Tibial nerve (tissue), 4 donors: ENCODE measurements at regions not wholly inside any gene's neighbourhood (a gene's known extent, or its start where the extent isn't known, plus 50 kb on each side); places are given as distances from the start of the nearest gene placed in this dataset.

ENCODE experiments used
- CTCF ChIP-seq, 5 experiments: fragments of 200-600 bp in 3 of 5; fragments of 450-650 bp in 2 of 5; sonication (generic) in 3 of 5; IDR thresholded peaks; one replicate each; pipeline ENCODE4 v1.5.1; 2016 to 2019; ENCODE audit warnings: antibody characterized with exemption in 5 of 5, mild to moderate bottlenecking in 3 of 5, moderate library complexity in 2 of 5
- EP300 ChIP-seq, 2 donors: sonication (generic); formaldehyde crosslinking; IDR thresholded peaks; one replicate each; pipeline ENCODE4 v1.6.1; 2017; ENCODE audit warnings: antibody characterized with exemption in 2 of 2, mild to moderate bottlenecking in 1 of 2

GRCh38 chr16:13643412-13643811 lies 276.5 kb upstream of the ERCC4 start:
- no peak for TF ChIP-seq CTCF (IDR thresholded peaks at IDR 0.05)
- no peak for TF ChIP-seq EP300 (IDR thresholded peaks at IDR 0.05)
